ENCODE measurements at regions not wholly inside any gene's neighbourhood (a gene's known extent, or its start where the extent isn't known, plus 50 kb on each side); places are given as distances from the start of the nearest gene placed in this dataset.

- Histone ChIP-seq H3K9ac (replicated peaks; ENCODE audit: extremely low read depth, insufficient read depth, low read length) (no peak overlapping the region), H3K4me3 (replicated peaks in 1 of 3; ENCODE audit: insufficient read depth in 1 of 3, low read depth in 1 of 3, low read length in 3 of 3) (no peak overlapping the region), H3K27ac (ENCODE audit: insufficient read depth, low read depth, low read length) (no peak overlapping the region), H3K4me2 (ENCODE audit: insufficient read depth, low read length) (no peak overlapping the region), H3K4me1 (ENCODE audit: control insufficient read depth, extremely low read depth, insufficient read depth, low read length) (peaks cover 5% of the 10 kb centered on the region), H3K27me3 (ENCODE audit: control insufficient read depth in 2 of 2, insufficient read depth in 2 of 2, low read length in 2 of 2) (no peaks in the 10 kb centered on the region), H4K20me1 (replicated peaks; ENCODE audit: control insufficient read depth, extremely low read depth, insufficient read depth, low read length) (no peaks in the 10 kb centered on the region), H3K36me3 (ENCODE audit: control insufficient read depth in 2 of 2, extremely low read depth in 1 of 2, insufficient read depth in 2 of 2, low read length in 2 of 2) (no peaks in the 10 kb centered on the region), H3K79me2 (ENCODE audit: control insufficient read depth, insufficient read depth, low read length) (no peaks in the 10 kb centered on the region), H2AFZ (ENCODE audit: low read depth, low read length) (no peak overlapping the region), H3K9me3 (replicated peaks; ENCODE audit: control insufficient read depth, insufficient read depth, low read length) (no peaks in the 10 kb centered on the region), H3K9me1 (replicated peaks; ENCODE audit: control insufficient read depth, extremely low read depth, insufficient read depth, low read length) (no peaks in the 10 kb centered on the region)
- no peak for DNase-seq (ENCODE audit: low read depth, low spot score)
- TF ChIP-seq, protein P1, sequence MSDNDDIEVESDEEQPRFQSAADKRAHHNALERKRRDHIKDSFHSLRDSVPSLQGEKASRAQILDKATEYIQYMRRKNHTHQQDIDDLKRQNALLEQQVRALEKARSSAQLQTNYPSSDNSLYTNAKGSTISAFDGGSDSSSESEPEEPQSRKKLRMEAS (IDR thresholded peaks at IDR 0.05; ENCODE audit: insufficient read depth, insufficient read length) = no peak
- TF ChIP-seq CTCF (IDR thresholded peaks at IDR 0.05; ENCODE audit: extremely low read depth in 1 of 2, insufficient read depth in 1 of 2, low read depth in 1 of 2, low read length in 2 of 2) = no peak
- TF ChIP-seq MYC (IDR thresholded peaks at IDR 0.05; ENCODE audit: low read depth, low read length) = no peak
- no peak for TF ChIP-seq POLR2AphosphoS5 (IDR thresholded peaks at IDR 0.05; ENCODE audit: insufficient read depth, low read depth, low read length)
- TF ChIP-seq EZH2 (IDR thresholded peaks at IDR 0.05; ENCODE audit: borderline replicate concordance, low read depth, low read length, severe bottlenecking) = no peak
- TF ChIP-seq POLR2A (IDR thresholded peaks at IDR 0.05; ENCODE audit: low read depth, low read length) = no peak
- TF ChIP-seq FOS (IDR thresholded peaks at IDR 0.05; ENCODE audit: borderline replicate concordance, insufficient read depth, low read length) = no peak
- TF ChIP-seq JUN (IDR thresholded peaks at IDR 0.05; ENCODE audit: borderline replicate concordance, insufficient read depth, insufficient read length, low read depth) = no peak
- TF ChIP-seq GATA2 (IDR thresholded peaks at IDR 0.05; ENCODE audit: insufficient read depth, insufficient read length, low read depth, low read length) = no peak
- FAIRE-seq = no peak
- dilution Hi-C loops (cut with MboI; ENCODE audit: extremely low pct_ligation_motif_present, low sequenced_read_pairs) (no loop called here), intact Hi-C loops (cut with micrococcal nuclease) (no loop called here)
- BruUV-seq (replicated peaks) = no TSS peak
- CTCF ChIA-PET = interaction anchor here (2.2 kb wide), 1 partner anchor 9 kb away, joined by 5 read pairs; no protein-coding TSS in a partner anchor
- POLR2A ChIA-PET = no interaction called here
Measured at GRCh38 chr10:62633976-62634375, 170.5 kb upstream of the ADO start.
